Neuron (in vitro differentiated cells): ENCODE measurements at regions not wholly inside any gene's neighbourhood (a gene's known extent, or its start where the extent isn't known, plus 50 kb on each side); places are given as distances from the start of the nearest gene placed in this dataset.

Experiments used
- H2AFZ ChIP-seq: one replicate; pipeline ENCODE4 v1.6.1; 2013; ENCODE audit warnings: low read depth, mild to moderate bottlenecking, inconsistent platforms, low read length, moderate library complexity
- H3K27me3 ChIP-seq: one replicate; pipeline ENCODE4 v1.6.1; 2013; ENCODE audit warnings: low read length; ENCODE audit not compliant: insufficient read depth
- H3K36me3 ChIP-seq: one replicate; pipeline ENCODE4 v1.6.1; 2013; ENCODE audit warnings: low read length; ENCODE audit not compliant: insufficient read depth
- H3K4me1 ChIP-seq: one replicate; pipeline ENCODE4 v1.6.1; 2013; ENCODE audit warnings: low read length; ENCODE audit not compliant: insufficient read depth
- H3K4me3 ChIP-seq: 2 replicates; pipeline ENCODE4 v1.5.1; 2013; ENCODE audit warnings: mild to moderate bottlenecking, low read length, moderate library complexity
- H3K9me3 ChIP-seq: one replicate; pipeline ENCODE4 v1.6.1; 2013; ENCODE audit warnings: low read length

DNA sequence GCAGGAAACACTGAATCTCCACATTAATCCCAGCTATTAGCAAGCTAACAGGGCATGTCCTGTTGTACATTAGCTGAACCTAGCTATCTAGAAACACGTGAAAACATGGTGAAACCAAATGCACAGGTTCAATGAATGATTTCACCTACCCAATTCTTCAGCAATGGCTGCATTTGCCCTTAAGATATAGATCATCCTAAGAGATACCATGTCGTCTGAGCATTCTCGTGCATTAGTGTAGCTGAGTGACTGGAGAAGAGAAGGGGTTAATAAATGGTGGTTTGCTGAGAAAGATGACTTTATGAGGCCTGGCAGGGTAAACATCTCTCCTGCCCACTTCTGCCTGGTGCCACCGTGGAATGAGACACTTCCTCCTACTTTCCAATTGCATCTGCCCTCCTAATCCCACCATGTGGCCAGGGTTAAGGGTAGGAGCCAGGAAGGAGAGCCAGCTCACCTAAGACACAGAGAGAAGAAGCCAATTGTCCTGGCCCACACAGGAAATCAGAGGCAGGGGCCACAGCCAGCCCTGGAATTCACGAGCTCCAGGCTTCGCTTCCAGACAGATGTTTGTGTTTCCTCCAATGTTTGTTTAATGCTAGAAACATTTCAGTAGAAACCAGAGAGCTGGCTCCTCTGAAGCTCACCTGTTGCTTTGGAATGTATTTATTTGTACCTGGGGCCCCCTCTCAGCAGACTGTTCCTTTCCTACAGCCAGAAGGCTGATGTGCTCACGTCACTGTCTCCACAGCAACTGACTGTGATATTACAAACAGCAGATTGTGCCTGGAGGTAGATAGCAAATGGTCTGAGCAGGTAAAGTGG is 126.0 kb upstream of the PARP11 start:
- no peak overlapping the region for H2AFZ ChIP-seq
- peaks cover 2% of the 10 kb centered on the region for H3K9me3 ChIP-seq
- no peaks in the 10 kb centered on the region for H3K36me3 ChIP-seq
- H3K4me3 ChIP-seq, result no peak overlapping the region
- peaks cover 9% of the 10 kb centered on the region for H3K4me1 ChIP-seq
- no peaks in the 10 kb centered on the region for H3K27me3 ChIP-seq

- Histone ChIP-seq H2AFZ (no peak overlapping the region), H3K4me3 (no peak overlapping the region), H3K27me3 (no peaks in the 10 kb centered on the region), H3K4me1 (peaks cover 9% of the 10 kb centered on the region), H3K9me3 (peaks cover 2% of the 10 kb centered on the region), H3K36me3 (no peaks in the 10 kb centered on the region)
Observed at GRCh38 chr12:3998397-3998796, 125.2 kb upstream of the PARP11 start.

GRCh38 chr12:3996322-3996721 is 123.1 kb upstream of the PARP11 start:
- Histone ChIP-seq H2AFZ (no peak overlapping the region), H3K4me1 (peaks cover 11% of the 10 kb centered on the region), H3K9me3 (peaks cover 2% of the 10 kb centered on the region), H3K27me3 (no peaks in the 10 kb centered on the region), H3K36me3 (no peaks in the 10 kb centered on the region), H3K4me3 (no peak overlapping the region)

DNA sequence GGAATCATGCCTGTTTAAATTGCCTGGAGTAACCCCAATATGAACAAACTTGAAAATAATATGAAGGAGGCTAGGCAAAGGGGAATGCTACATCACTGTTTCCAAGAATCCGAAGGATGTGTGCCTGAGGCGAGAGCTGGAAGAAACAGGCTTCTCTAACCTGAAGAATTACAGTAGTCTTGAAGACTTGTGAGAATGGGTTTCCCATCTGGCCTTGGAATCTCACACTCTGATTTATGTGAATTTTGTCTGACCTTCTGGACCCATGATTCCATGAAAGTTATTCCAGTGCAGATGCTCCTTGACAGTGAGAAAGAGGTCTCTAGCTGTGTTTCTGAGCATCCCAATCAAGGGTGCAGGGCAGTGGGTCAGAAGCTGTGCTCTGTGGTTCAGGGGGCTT is 122.1 kb upstream of the PARP11 start:
- H3K4me3 ChIP-seq, result no peak overlapping the region
- no peaks in the 10 kb centered on the region for H3K9me3 ChIP-seq
- peaks cover 21% of the 10 kb centered on the region for H3K4me1 ChIP-seq
- H2AFZ ChIP-seq, result no peak overlapping the region
- H3K36me3 ChIP-seq, result no peaks in the 10 kb centered on the region
- H3K27me3 ChIP-seq, result no peaks in the 10 kb centered on the region

DNA sequence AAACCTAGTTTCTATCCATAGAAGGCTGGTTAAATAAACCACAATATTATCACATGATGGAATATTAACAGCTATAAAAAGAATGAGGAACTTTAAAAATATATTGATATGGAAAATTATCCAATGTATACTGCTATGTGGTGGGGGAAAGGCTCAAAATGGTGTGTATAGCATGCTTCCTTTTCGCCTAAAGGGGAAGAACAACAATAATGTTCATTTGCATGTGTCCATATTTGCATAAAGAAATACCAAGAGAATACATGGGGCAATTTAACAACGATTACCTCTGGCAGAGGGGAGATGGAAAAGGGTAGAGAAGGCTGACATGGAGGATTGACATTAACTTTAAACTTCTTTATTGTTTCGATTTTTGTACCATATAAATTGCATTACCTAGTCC is 121.3 kb upstream of the PARP11 start:
- H3K36me3 ChIP-seq, result no peaks in the 10 kb centered on the region
- H3K4me1 ChIP-seq, result peaks cover 25% of the 10 kb centered on the region
- no peak overlapping the region for H3K4me3 ChIP-seq
- H2AFZ ChIP-seq, result no peak overlapping the region
- no peaks in the 10 kb centered on the region for H3K9me3 ChIP-seq
- H3K27me3 ChIP-seq, result no peaks in the 10 kb centered on the region

DNA sequence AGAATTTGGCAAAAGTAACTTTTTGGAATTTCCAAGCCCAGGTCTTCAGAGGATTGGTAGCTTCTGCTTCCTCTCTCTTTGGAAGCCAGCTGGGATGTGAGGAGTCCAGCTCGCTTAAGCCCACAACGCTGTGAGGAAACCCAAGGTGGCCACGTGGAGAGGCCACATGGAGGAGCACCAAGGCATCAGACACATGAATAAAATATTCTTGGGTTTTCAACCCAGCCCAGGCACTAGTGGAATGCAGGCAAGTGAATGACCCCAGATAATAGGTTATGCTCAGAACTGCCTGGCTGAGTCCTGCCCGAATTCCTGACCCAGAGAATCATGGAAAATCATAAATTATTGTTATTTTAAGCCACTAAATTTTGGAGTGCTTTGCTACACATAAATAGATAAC is 119.7 kb upstream of the PARP11 start:
- H3K4me1 ChIP-seq, result peaks cover 25% of the 10 kb centered on the region
- no peaks in the 10 kb centered on the region for H3K27me3 ChIP-seq
- no peak overlapping the region for H3K4me3 ChIP-seq
- no peak overlapping the region for H2AFZ ChIP-seq
- H3K36me3 ChIP-seq, result no peaks in the 10 kb centered on the region
- no peaks in the 10 kb centered on the region for H3K9me3 ChIP-seq

DNA sequence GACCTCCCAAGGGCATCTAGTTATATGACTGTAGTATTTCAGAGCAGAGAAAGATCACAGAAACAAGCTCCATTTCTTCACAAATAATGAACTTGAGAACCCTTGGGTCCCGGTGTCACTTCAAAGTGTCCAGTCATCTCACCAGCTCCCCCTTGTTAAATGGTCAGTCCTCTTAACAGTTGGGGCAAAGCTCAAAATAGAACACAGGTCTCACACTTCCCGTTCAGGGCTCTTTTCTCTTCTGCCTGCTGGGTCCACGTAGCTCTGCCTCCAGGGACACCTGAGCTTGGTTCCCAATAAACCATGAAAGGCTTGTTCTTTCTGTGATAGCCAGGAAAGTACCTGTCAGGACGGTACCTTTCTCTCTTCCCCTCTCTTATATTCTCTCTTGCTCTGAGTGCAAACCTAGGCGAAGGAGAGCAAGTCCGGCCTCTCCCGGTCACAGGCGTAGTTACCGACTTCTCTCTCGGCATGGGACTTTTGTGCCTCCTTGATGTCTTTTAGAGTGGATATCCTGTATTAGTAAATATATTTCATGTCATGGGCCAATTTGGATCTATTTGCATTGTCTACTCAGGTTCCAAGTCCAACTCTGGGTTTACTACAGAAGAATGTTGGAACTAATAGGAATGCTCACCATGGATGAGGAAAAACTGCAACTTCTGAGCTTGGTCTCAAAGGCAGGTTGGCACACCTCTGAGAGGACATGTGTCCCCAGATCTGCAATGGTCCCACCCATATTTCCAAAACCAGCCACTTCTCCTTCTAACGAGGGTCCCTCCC is 118.8 kb upstream of the PARP11 start:
- Histone ChIP-seq H2AFZ (no peak overlapping the region), H3K9me3 (no peaks in the 10 kb centered on the region), H3K36me3 (no peaks in the 10 kb centered on the region), H3K4me1 (peaks cover 25% of the 10 kb centered on the region), H3K27me3 (no peaks in the 10 kb centered on the region), H3K4me3 (no peak overlapping the region)

DNA sequence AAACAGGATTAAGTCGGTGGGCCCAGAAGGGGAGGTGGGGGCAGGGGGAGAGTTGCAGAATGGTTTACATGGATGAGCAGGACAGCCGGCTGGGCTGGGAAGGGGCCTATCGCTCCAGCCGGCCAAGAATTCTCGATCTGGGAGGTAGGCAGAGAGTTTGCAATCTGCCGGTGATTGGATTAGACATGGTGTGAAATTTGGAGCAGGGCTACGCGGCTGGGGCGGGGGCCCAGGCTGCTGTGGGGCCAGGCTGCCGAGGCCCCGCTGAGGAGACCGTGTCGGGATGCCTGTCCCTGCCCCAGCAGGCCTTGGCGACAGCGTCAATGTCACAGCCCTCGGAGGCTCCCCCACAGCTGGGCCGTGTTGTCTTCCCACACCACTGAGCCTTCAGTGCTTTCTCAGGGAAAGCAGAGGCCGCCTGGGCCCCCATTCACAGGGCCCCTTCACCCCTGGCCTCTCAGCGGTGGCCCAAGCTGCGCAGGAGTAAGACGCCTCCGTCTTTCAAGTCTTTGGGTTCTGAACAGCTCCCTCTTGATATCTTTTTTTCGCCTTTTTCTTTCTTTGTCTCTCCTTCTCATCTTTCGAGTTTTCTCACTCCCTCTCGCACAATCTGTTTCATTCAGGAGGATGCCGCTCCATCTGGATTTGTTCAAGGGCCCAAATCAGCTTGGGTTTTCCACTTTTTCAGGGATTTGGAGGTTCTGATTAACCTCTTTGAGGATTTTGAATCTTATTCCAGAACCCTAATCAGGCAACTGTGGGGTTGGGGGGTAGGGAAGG is 117.5 kb upstream of the PARP11 start:
- H3K27me3 ChIP-seq, result no peaks in the 10 kb centered on the region
- no peaks in the 10 kb centered on the region for H3K36me3 ChIP-seq
- no peak overlapping the region for H3K4me3 ChIP-seq
- peaks cover 22% of the 10 kb centered on the region for H3K4me1 ChIP-seq
- no peaks in the 10 kb centered on the region for H3K9me3 ChIP-seq
- H2AFZ ChIP-seq, result peak overlapping the region; percentile 41

DNA sequence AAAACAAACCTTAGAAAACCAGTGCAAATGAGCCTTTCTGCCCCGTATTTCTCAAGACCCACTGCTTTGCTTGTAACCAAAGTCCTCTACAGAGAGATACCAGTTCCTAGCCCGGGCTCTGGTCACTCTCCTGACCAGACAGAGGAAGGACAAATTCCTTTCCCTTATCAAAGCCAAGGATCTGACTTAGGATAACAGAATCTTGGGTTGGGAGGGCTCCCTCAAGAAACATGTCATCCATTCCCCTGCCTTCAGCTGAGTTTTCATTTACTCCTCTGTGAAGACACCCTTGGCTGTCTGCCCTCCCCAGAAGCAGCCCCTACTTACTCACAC is 116.0 kb upstream of the PARP11 start:
- no peak overlapping the region for H2AFZ ChIP-seq
- no peaks in the 10 kb centered on the region for H3K27me3 ChIP-seq
- H3K36me3 ChIP-seq, result no peaks in the 10 kb centered on the region
- H3K9me3 ChIP-seq, result no peaks in the 10 kb centered on the region
- no peak overlapping the region for H3K4me3 ChIP-seq
- peaks cover 16% of the 10 kb centered on the region for H3K4me1 ChIP-seq

DNA sequence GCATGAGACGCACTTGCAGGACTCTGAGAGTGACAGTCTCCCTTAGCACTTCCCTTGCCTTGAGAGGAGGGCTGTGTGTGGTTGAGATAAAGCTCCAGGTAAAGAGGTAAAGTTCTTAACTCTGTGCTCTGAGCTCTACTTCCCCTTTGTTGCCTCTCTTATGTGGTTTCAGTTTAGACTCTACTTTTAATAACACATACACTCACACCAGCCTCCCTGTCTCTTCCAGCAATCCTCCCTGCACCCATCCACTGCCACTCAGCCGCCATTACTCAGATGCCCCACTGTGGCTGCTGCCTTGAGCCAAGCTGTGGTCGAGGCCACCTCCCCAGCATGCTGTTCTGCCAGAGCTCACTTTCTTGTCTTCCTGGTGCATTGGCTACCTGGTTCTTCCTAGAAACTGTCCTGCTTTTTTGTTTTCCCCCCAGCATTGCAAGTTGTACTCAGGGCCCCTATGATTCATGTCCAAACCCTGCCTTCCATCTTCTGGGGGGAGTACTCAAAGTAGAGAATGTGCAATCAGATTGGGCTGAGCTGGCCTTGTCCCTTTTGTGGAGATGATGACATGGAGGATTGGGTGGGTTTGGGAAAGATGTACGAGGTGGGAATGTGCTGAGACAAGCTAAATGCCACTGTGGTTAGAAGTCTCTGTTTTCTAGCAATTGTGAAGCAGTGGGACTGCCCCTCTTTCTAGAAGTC is 115.5 kb upstream of the PARP11 start:
- H3K4me1 ChIP-seq, result peaks cover 16% of the 10 kb centered on the region
- H3K27me3 ChIP-seq, result no peaks in the 10 kb centered on the region
- peaks cover under 1% of the 10 kb centered on the region for H3K9me3 ChIP-seq
- H2AFZ ChIP-seq, result no peak overlapping the region
- no peaks in the 10 kb centered on the region for H3K36me3 ChIP-seq
- H3K4me3 ChIP-seq, result no peak overlapping the region

- no peaks in the 10 kb centered on the region for H3K36me3 ChIP-seq
Observed at GRCh38 chr12:3987571-3987970, 114.4 kb upstream of the PARP11 start.

GRCh38 chr12:3980504-3981272 is 107.5 kb upstream of the PARP11 start:
- Histone ChIP-seq H3K27me3 (no peaks in the 10 kb centered on the region), H3K4me3 (no peak overlapping the region), H3K9me3 (peaks cover 3% of the 10 kb centered on the region), H3K4me1 (no peaks in the 10 kb centered on the region), H3K36me3 (no peaks in the 10 kb centered on the region), H2AFZ (no peak overlapping the region)

More at GRCh38 chr12:3987571-3987970, 114.4 kb upstream of the PARP11 start:
- Histone ChIP-seq H2AFZ (no peak overlapping the region), H3K4me3 (no peak overlapping the region), H3K4me1 (peaks cover 16% of the 10 kb centered on the region), H3K9me3 (peaks cover 3% of the 10 kb centered on the region), H3K27me3 (no peaks in the 10 kb centered on the region)
